Colon (tissue), 2 donors: ENCODE measurements at regions not wholly inside any gene's neighbourhood (a gene's known extent, or its start where the extent isn't known, plus 50 kb on each side); places are given as distances from the start of the nearest gene placed in this dataset.

Experiments used
- FAIRE-seq: peaks from 2 replicates; lab custom pipeline; 2012; peaks lifted over from hg19 to GRCh38; lab: Jason Lieb, UNC
- donor health status: control.
- donor health status: control.

DNA sequence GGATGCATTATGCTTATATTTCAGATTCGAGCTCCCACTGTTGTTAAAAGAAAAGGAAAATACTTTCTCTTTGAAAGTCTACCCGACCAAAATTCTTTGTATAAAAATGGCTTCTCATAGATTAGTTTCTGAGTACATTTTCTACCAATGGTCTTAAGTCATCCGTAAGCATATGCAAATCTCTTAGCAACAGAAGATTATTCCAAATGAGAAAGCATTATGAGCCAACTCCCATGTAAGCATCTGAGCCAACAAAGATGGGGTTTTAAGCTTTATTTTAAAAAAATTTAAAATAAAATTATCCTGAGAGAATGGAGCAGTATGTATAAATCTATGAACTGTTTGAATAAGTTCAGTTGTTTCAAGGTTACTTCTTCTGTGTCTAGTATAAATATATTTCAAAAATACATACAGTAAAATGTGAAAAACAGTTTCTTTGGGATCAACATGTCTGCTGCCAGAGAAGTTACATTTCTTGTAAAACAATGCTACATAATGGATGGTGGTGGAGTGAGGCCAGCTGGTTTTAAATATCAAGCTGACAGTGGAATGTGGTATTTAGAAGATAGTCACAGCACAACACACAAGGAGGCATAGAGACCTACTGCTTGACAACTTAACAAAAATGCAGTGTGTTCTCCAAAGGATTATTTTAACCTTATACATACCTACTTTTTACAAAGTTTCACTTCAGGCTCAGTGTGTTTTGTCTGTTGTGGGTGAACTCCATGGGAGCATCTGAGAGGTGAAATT lies 199.5 kb upstream of the DIPK2B start:
- peak; percentile 45 for FAIRE-seq

DNA sequence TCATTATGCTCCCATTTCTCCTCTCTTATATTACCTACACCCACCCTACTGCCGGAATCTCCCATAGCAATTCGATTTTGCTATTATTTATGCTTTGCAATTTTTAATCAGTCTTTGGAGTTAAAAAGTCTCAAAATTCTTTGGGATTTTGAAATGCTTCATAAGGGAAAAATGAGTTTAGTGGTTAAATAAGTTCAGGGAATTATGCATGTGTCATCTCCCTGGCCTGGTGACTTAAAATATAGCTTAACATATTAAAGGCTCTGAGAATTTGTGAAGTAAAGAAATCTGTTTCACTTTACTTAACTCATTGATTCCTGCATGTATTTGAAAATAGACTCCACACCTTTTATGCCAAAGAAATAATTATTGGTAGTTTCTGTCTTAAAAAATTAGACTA lies 185.1 kb upstream of the DIPK2B start:
- peak; percentile 41 for FAIRE-seq

GRCh38 chrX:45381841-45382240 lies 181.2 kb upstream of the DIPK2B start:
- no peak for FAIRE-seq

DNA sequence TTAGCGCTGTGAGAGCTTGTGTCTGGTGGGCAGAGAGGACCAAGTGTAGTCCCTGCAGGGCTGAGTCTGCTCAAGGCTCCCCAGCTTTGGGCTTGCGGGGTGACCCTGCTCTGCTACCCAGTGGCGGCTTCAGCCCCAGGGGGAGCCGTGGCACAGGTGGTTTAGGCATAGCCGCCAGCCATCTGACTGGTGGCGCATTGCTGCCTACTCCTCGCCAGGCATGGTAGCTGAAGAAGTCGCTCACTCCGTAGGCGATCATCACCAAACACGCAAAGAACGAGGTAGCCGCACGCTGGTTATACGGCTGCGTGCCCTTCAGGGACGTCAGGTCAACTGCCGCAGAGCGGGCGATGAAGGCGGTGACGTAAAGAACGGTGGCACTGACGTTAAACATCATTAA lies 180.7 kb upstream of the DIPK2B start:
- no peak for FAIRE-seq

DNA sequence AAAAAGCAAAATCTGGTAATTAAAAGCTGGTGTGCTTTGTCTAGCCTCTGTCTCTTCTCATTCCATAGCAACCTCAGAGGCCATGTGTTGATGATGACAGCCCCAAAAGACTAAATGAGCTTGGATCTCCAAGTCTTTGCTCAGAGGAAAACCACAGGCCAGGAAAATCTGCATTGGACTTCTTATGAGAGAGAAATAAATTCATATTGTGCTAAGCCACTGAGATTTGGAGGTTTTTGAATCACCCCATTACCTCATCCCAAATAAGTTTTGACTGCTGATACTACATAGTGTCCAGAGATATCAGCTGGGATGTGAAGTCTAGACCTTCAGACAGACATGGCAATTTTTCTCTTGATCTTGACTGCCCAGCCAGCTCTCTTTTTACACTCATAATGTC lies 178.6 kb upstream of the DIPK2B start:
- no peak for FAIRE-seq

DNA sequence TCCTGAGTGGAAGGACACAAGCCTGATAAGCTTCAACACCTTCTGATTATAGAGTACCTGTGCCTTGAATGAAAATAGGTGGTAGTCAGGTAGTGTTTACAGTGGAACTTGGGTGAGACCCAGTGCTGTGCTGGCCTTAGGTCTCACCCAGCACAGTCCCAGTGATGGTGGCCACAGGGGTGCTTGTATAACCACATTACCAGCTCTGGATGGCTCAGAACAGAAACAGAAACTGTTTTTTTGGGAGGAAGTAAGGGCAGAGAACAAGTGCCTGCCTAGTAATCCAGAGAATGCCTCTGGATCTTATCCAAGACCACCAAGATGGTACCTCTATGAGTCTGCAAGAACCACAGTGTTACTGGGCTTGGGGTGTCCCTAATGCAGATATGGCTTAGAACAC lies 171.5 kb upstream of the DIPK2B start:
- no peak for FAIRE-seq

DNA sequence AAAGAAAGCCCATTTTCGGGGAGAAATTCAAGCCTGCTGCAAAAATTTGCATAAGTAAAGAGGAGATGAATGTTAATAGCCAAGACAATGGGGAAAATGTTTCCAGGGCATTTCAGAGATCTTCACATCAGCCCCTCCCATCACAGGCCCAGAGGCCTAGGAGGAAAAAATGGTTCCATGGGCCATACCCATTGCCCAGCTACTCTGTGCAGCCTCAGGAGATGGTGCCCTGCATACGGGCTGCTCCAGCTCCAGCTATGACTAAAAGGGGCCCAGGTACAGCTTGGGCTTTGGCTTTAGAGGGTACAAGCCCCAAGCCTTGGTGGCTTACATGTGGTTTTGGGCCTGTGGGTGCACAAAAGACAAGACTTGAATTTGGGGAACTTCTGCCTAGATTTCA lies 168.0 kb upstream of the DIPK2B start:
- no peak for FAIRE-seq

GRCh38 chrX:45363596-45363995 lies 162.9 kb upstream of the DIPK2B start:
- peak; percentile 14 for FAIRE-seq

GRCh38 chrX:45360571-45360970 lies 159.9 kb upstream of the DIPK2B start:
- no peak for FAIRE-seq

DNA sequence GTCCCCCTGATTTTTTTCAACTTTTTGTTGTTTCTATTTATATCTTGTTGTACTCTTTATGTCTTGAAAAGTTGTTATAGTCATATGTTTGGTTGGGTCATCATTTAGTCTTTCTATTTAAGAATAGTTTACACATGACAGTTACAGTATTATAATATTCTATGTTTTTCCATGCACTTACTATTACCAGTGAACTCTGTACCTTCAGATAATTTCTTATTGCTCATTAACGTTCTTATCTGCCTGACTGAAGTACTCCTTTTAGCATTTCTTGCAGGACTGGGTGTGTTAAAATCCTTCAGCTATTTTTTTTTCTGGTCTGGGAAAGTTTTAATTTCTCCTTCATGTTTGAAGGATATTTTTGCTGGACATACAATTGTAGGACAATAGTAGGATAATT lies 157.7 kb upstream of the DIPK2B start:
- peak; percentile 91 for FAIRE-seq

- no peak for FAIRE-seq
These were observed 152.8 kb upstream of the DIPK2B start for GRCh38 chrX:45353456-45353855.

GRCh38 chrX:45352611-45353010 lies 151.9 kb upstream of the DIPK2B start:
- FAIRE-seq: no peak

GRCh38 chrX:45351478-45351877 lies 150.8 kb upstream of the DIPK2B start:
- FAIRE-seq: no peak

DNA sequence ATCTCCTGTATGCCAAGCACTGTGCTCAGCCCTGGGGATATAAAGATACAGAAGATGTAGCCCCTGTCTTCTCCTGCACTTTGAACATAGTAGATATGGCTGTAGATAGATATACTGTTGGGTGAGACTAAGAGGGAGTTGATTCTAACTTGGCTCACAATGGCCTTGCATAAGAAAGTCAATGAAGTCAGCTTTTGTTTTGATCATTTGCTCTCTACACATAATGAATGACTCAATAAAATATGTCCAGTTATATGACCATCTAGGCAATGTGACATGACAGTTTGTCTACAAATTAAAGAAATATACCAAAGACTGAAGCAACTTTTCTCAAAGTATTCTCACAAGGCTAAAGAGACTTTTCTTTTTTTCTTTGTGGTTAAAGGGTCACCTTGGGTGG lies 147.6 kb upstream of the DIPK2B start:
- no peak for FAIRE-seq

- FAIRE-seq: no peak
These were observed 147.2 kb upstream of the DIPK2B start for GRCh38 chrX:45347877-45348276.

DNA sequence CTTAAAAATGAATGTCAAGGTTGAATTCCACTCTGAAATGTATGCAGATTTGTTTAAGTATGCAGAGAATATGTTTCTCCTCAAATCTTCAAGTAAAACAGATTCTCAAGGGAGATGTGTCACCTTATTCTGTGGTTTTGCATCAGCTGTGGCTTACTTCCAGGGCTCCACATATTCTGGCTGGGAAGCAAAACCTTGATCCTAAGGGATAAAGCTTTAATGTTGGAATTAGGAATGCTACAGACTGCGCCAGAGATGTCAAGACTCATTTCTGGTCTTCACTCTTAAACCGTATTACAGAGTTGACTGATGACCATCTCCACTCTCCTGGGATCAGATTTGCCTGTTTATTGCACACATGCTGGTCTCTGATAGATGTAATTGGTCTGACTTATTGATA lies 143.9 kb upstream of the DIPK2B start:
- no peak for FAIRE-seq

GRCh38 chrX:45329217-45329616 lies 128.5 kb upstream of the DIPK2B start:
- no peak for FAIRE-seq

- FAIRE-seq: no peak
These were observed 124.3 kb upstream of the DIPK2B start for GRCh38 chrX:45324941-45325340.

DNA sequence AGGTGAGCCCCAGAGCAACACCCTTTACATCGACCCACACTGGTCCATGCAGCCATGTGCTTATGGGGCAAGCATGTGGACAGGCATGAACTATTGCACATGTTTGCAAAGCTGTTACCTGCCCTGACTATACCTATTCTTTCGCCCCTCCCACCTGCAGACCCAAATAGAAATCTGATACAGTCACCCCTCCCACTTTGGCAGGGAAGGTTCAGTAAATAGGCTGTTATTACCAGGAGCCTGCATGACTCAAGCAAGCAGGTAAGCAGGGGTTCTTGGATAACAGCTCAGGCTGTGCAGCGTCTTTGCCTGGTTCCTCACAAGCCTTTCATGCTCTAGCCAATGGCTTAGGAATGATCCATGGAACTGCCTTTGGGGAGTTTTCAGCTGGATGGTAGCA lies 122.7 kb upstream of the DIPK2B start:
- no peak for FAIRE-seq

GRCh38 chrX:45322820-45323219 lies 122.1 kb upstream of the DIPK2B start:
- no peak for FAIRE-seq

DNA sequence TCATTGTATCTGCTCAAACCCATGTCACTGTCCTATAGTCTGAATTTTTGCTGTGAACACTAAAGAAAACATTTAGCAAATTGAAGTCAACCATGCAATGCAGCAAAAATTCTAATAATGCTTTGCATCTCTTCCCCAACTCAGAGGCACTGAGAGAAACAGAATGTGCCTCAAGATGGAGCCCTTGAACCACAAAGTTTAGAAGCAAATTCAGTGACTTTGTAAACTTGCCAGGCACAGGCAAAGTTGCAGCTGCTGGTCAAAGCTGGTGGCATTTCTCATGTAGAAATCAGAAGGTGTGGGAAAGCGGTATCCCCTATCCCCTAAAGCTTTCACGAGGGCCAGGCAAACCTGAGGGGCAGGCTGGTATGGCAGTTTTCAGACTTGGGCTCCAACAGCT lies 121.7 kb upstream of the DIPK2B start:
- FAIRE-seq: peak; percentile 55

DNA sequence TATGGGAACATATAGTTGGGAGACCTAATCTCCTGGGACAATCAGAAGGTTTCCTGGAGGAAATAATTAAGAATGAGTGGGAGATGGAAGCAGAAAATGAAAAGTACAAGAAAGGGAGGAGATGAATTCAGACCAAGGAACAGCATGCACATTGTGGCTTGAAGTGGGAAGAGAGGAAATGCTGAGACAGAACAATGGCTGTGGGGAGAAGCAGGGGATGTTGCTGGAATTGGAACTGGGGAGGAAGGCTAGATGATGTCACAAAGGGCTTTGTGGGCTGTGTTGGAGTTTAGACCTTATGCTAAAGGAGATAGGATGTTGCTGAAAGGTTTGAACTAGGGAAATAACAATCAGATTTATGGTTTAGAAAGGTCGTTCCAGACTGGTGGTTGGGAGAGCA lies 119.5 kb upstream of the DIPK2B start:
- no peak for FAIRE-seq

DNA sequence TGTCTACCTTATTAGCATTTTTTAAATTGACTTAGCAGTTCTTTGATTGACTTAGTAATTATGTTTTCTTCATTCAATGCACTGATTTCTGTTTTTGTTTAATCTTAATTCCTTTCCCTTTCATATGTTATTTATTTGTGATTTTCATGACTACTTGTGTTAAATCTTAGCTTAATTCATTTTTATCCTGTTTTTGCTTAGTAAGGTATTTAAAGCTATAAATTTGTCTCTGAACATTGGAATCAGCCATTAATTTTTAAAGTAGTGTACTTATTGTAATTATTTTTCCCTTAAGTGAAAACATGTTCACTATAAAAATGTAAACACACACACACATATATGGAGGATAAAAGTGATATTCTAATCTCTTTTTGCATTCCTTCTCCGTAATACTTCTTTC lies 109.1 kb upstream of the DIPK2B start:
- peak; percentile 92 for FAIRE-seq

GRCh38 chrX:45309096-45309495 lies 108.4 kb upstream of the DIPK2B start:
- FAIRE-seq: peak; percentile 14

- FAIRE-seq: no peak
These were observed 106.1 kb upstream of the DIPK2B start for GRCh38 chrX:45306794-45307193.
